Neural progenitor cell (in vitro differentiated cells): ENCODE measurements at regions not wholly inside any gene's neighbourhood (a gene's known extent, or its start where the extent isn't known, plus 50 kb on each side); places are given as distances from the start of the nearest gene placed in this dataset.

Source experiments
- EZH2phosphoT487 ChIP-seq: fragments of 200-600 bp; sonication (generic); IDR thresholded peaks from 2 replicates; pipeline ENCODE4 v1.6.1; 2017; ENCODE audit warnings: antibody characterized with exemption
- TF ChIP-seq, protein P1 (sequence below): fragments of 200-600 bp; sonication (generic); IDR thresholded peaks from 2 replicates; pipeline ENCODE4 v1.5.1; 2017; ENCODE audit warnings: antibody characterized with exemption, mild to moderate bottlenecking

DNA sequence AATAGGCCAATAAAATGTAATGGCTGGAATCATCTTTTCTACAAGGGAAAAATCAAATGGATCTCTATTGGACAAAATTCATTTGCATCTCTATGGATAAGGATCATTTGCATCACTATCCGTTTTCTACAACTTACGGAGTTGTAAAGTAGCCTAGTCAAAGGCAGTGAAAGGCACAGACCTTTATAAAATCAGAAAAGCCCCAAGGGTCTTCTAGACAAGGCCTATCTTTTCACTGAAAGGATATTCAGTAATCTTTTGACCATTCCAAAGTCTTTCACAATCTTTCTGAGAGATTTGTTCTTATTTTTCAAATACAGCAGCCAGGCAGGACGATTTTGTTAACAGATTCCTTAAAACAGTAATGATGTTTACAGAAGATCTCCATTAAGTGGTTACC lies 119.5 kb upstream of the JADE1 start:
- TF ChIP-seq, protein P1, sequence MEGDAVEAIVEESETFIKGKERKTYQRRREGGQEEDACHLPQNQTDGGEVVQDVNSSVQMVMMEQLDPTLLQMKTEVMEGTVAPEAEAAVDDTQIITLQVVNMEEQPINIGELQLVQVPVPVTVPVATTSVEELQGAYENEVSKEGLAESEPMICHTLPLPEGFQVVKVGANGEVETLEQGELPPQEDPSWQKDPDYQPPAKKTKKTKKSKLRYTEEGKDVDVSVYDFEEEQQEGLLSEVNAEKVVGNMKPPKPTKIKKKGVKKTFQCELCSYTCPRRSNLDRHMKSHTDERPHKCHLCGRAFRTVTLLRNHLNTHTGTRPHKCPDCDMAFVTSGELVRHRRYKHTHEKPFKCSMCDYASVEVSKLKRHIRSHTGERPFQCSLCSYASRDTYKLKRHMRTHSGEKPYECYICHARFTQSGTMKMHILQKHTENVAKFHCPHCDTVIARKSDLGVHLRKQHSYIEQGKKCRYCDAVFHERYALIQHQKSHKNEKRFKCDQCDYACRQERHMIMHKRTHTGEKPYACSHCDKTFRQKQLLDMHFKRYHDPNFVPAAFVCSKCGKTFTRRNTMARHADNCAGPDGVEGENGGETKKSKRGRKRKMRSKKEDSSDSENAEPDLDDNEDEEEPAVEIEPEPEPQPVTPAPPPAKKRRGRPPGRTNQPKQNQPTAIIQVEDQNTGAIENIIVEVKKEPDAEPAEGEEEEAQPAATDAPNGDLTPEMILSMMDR = no peak
- no peak for TF ChIP-seq EZH2phosphoT487
